ENCODE measurements at regions not wholly inside any gene's neighbourhood (a gene's known extent, or its start where the extent isn't known, plus 50 kb on each side); places are given as distances from the start of the nearest gene placed in this dataset.

DNA sequence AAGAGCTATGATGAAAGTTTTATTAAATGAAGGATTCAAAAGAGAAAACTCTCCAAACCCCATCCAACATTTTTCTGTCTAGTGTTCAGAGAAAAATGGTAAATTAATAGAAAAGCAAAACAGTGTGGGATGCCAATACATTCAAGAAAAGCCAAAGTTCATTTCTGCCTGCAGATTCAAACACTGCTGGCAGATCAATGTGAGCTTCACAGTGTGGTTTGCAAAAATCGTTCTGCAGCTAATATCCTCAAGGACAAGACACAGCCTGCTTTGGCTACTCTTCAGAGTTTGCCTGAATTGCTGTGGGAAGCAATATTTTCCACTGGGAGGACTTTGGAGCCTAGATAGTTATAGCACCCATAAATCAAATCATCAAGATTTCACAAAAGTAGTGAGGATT lies 619.9 kb upstream of the SUCLG2 start:
- 92% methylated on average over 1 of the region's 1 CpG; no CpG with 5 or more reads in 1 of the 2 experiments for WGBS, 2 experiments (ENCODE audit: extremely low coverage in 1 of 2, insufficient coverage in 1 of 2, insufficient read length in 1 of 2, insufficient replicate concordance in 2 of 2, low coverage in 1 of 2, low lambda C conversion rate in 2 of 2, missing lambda C conversion rate in 1 of 2)

More for the DNA sequence above, 619.9 kb upstream of the SUCLG2 start:
- Histone ChIP-seq H3K4ac (replicated peaks; ENCODE audit: insufficient read length, low read depth, low read length) (no peak overlapping the region), H4K5ac (ENCODE audit: insufficient read length, low read depth, low read length) (no peak overlapping the region), H3K18ac (ENCODE audit: extremely low read depth, low read length) (no peak overlapping the region), H2BK12ac (ENCODE audit: low read depth, low read length) (no peak overlapping the region), H3K9ac (replicated peaks in 1 of 4; ENCODE audit: extremely low read depth in 1 of 4, low read depth in 3 of 4, low read length in 3 of 4) (no peak overlapping the region), H3K36me3 (ENCODE audit: control insufficient read depth in 2 of 4, insufficient read depth in 4 of 4, low read length in 3 of 4) (no peaks in the 10 kb centered on the region), H3K56ac (replicated peaks; ENCODE audit: insufficient read length, low read depth, low read length) (no peak overlapping the region), H3K14ac (ENCODE audit: insufficient read length) (no peak overlapping the region), H3K79me1 (ENCODE audit: low read depth, low read length) (no peaks in the 10 kb centered on the region), H4K91ac (replicated peaks; ENCODE audit: insufficient read length, low read length) (no peak overlapping the region), H2BK15ac (ENCODE audit: low read length) (no peak overlapping the region), H3K27me3 (replicated peaks in 1 of 4; ENCODE audit: control insufficient read depth in 3 of 4, extremely low read depth in 1 of 4, insufficient read depth in 3 of 4, low read length in 3 of 4) (no peaks in the 10 kb centered on the region), H3K23me2 (ENCODE audit: low read depth, low read length) (no peaks in the 10 kb centered on the region), H2AK5ac (ENCODE audit: low read depth, low read length) (no peak overlapping the region), H3K79me2 (ENCODE audit: control insufficient read depth in 1 of 2, insufficient read depth in 2 of 2, low read length in 2 of 2) (no peaks in the 10 kb centered on the region), H4K20me1 (replicated peaks in 1 of 2; ENCODE audit: control insufficient read depth in 1 of 2, insufficient read depth in 2 of 2, low read length in 2 of 2) (no peaks in the 10 kb centered on the region), H3K27ac (ENCODE audit: low read depth, low read length) (no peak overlapping the region), H4K8ac (ENCODE audit: extremely low read depth, insufficient read depth, low read length) (no peak overlapping the region), H3K4me3 (ENCODE audit: extremely low read depth in 1 of 4, insufficient read depth in 2 of 4, low read depth in 3 of 4, low read length in 4 of 4) (no peak overlapping the region), H3K23ac (ENCODE audit: insufficient read length) (no peak overlapping the region), H2BK120ac (replicated peaks; ENCODE audit: low read depth, low read length) (no peak overlapping the region), H2AFZ (ENCODE audit: low read length) (peak overlapping the region; percentile 86; the same call in 1 of the 2 replicates), H2BK20ac (ENCODE audit: low read length) (no peak overlapping the region), H3K4me1 (replicated peaks in 1 of 4; ENCODE audit: control insufficient read depth in 3 of 4, insufficient read depth in 4 of 4, low read length in 3 of 4) (0 out of 7 replicates have a peak, but pooled peaks cover 0 to 2% (median 0%) of the 10 kb centered on the region in 4 experiments), H3K4me2 (ENCODE audit: insufficient read depth in 1 of 2, low read depth in 2 of 2, low read length in 2 of 2) (no peak overlapping the region), H3K9me3 (ENCODE audit: insufficient read depth in 2 of 2, low read depth in 1 of 2, low read length in 1 of 2) (no peaks in the 10 kb centered on the region), H2BK5ac (ENCODE audit: low read depth, low read length) (no peak overlapping the region)
- ChIA-PET CTCF (ENCODE audit: partially characterized antibody) (interaction anchor here (4.2 kb wide), 1 partner anchor 602 kb away, joined by 14 read pairs; no protein-coding TSS in a partner anchor), POLR2A (ENCODE audit: partially characterized antibody) (no interaction called here)
- TF ChIP-seq TCF12 (IDR thresholded peaks at IDR 0.05; ENCODE audit: low read depth, low read length) (no peak), TAF7 (optimal IDR thresholded peaks at IDR 0.05; ENCODE audit: borderline replicate concordance, low read depth, low read length) (no peak)
- no peak for FAIRE-seq
- DNase-seq (ENCODE audit: low read depth in 1 of 2, low spot score in 2 of 2) = no peak
